ENCODE measurements at regions not wholly inside any gene's neighbourhood (a gene's known extent, or its start where the extent isn't known, plus 50 kb on each side); places are given as distances from the start of the nearest gene placed in this dataset.

DNA sequence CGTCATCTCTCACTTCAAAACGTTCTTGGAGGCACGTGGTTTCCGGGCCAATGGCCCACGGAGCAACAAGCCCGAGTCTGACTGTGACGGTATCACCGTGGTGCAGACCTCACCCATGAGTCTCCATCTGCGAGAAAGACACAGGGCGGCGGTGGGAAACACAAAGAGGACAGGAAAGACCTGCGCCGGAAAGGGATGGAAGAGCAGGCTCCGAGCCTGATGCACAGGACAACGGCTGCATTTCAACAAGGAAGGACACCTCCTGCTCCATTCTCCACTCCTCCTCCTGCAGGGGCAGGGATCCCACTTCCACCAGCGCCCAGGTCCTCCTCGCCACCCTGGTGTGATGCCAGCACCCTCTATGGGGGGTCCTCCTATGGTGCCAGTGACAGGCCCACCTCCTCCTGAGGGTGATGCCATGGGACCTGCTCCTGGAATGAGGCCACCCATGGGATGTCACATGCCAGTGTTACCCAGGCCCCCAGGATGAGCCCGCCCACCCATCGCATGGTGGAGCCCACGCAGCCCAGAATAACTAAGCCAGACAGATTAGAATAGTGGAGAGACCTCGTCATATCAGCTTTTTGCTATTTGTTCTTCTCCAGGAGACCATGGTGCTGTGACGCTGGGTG is 73.0 kb upstream of the PCSK6 start:
- no peak for TF ChIP-seq CTCF (conservative IDR thresholded peaks at IDR 0.05; ENCODE audit: low read length)
- no peak for TF ChIP-seq EZH2phosphoT487 (IDR thresholded peaks at IDR 0.05; ENCODE audit: borderline replicate concordance, low read depth, low read length)
